WTC11 (cell line): ENCODE measurements at regions not wholly inside any gene's neighbourhood (a gene's known extent, or its start where the extent isn't known, plus 50 kb on each side); places are given as distances from the start of the nearest gene placed in this dataset.

Experiments
- ATAC-seq: fragments of 200-7000 bp; cut with Tn5 transposase; 2 replicates; pipeline ENCODE4 v1.10.0; 2021; ENCODE audit warnings: mild to moderate bottlenecking, moderate library complexity
- CTCF ChIA-PET: fragments of 300-600 bp; sonication (Branson Sonifier 250); formaldehyde crosslinking; loops from one replicate; lab custom pipeline; 2021; ENCODE audit warnings: antibody characterized with exemption; lab: Charles Lee
- POLR2A ChIA-PET: fragments of 350-600 bp; sonication (Branson Sonifier 250); formaldehyde crosslinking; loops from one replicate; lab custom pipeline; 2021; ENCODE audit warnings: antibody characterized with exemption; lab: Charles Lee
- DNase-seq: peaks from one replicate; pipeline ENCODE4 v3.0.0; 2021; ENCODE audit warnings: low spot score
- H3K27ac Mint-ChIP-seq: 2 replicates; pipeline ENCODE4 v1.8.0; 2021; ENCODE audit warnings: mixed read lengths
- H3K27me3 Mint-ChIP-seq: 2 replicates; pipeline ENCODE4 v1.8.0; 2021; ENCODE audit warnings: low read depth, mild to moderate bottlenecking, moderate library complexity, mixed read lengths
- H3K36me3 Mint-ChIP-seq: 2 replicates; pipeline ENCODE4 v1.8.0; 2021; ENCODE audit warnings: mixed read lengths
- H3K4me1 Mint-ChIP-seq: 2 replicates; pipeline ENCODE4 v1.8.0; 2022; ENCODE audit warnings: mixed read lengths
- H3K4me3 Mint-ChIP-seq: 2 replicates; pipeline ENCODE4 v1.8.0; 2021; ENCODE audit warnings: mild to moderate bottlenecking, moderate library complexity, mixed read lengths
- H3K9me3 Mint-ChIP-seq: 2 replicates; pipeline ENCODE4 v1.8.0; 2021; ENCODE audit warnings: mixed read lengths
- ATF3 ChIP-seq: sonication (generic); formaldehyde crosslinking; conservative IDR thresholded peaks from 2 replicates; pipeline ENCODE4 v1.8.1; 2022; ENCODE audit warnings: mild to moderate bottlenecking, missing genetic modification reagents
- ATF6 ChIP-seq: sonication (generic); formaldehyde crosslinking; IDR thresholded peaks from 2 replicates; pipeline ENCODE4 v1.8.1; 2023; ENCODE audit warnings: mild to moderate bottlenecking, missing genetic modification reagents
- CTCF ChIP-seq: fragments of 200-600 bp; IDR thresholded peaks from 2 replicates; pipeline ENCODE4 v1.8.0; 2022; ENCODE audit warnings: antibody characterized with exemption
- FOXJ3 ChIP-seq: sonication (generic); formaldehyde crosslinking; IDR thresholded peaks from 2 replicates; pipeline ENCODE4 v1.9.0; 2021; ENCODE audit warnings: missing genetic modification reagents, mild to moderate bottlenecking, borderline replicate concordance
- FOXK1 ChIP-seq: sonication (generic); formaldehyde crosslinking; IDR thresholded peaks from 2 replicates; pipeline ENCODE4 v1.8.0; 2022; ENCODE audit warnings: mild to moderate bottlenecking, moderate library complexity, missing genetic modification reagents
- GABPB1 ChIP-seq: sonication (generic); formaldehyde crosslinking; IDR thresholded peaks from 2 replicates; pipeline ENCODE4 v1.8.1; 2023; ENCODE audit warnings: mild to moderate bottlenecking, missing genetic modification reagents
- HMGXB4 ChIP-seq: sonication (generic); formaldehyde crosslinking; IDR thresholded peaks from 2 replicates; pipeline ENCODE4 v1.8.1; 2023; ENCODE audit warnings: mild to moderate bottlenecking, moderate library complexity, missing genetic modification reagents
- JUN ChIP-seq: sonication (generic); formaldehyde crosslinking; IDR thresholded peaks from 2 replicates; pipeline ENCODE4 v1.8.0; 2023; ENCODE audit warnings: mild to moderate bottlenecking, missing genetic modification reagents
- NFE2L1 ChIP-seq: sonication (generic); formaldehyde crosslinking; IDR thresholded peaks from 2 replicates; pipeline ENCODE4 v1.8.1; 2023; ENCODE audit warnings: missing genetic modification reagents
- RORB ChIP-seq: fragments of 250-450 bp; sonication (Bioruptor Pico); IDR thresholded peaks from 2 replicates; pipeline ENCODE4 v1.9.0; 2021; ENCODE audit warnings: mild to moderate bottlenecking
- SMAD4 ChIP-seq: sonication (generic); formaldehyde crosslinking; IDR thresholded peaks from 2 replicates; pipeline ENCODE4 v1.8.0; 2022; ENCODE audit warnings: mild to moderate bottlenecking, missing genetic modification reagents
- SOX15 ChIP-seq: fragments of 250-450 bp; sonication (Bioruptor Pico); IDR thresholded peaks from 2 replicates; pipeline ENCODE4 v1.9.0; 2021; ENCODE audit warnings: mild to moderate bottlenecking
- STAT6 ChIP-seq: sonication (generic); formaldehyde crosslinking; conservative IDR thresholded peaks from 2 replicates; pipeline ENCODE4 v1.8.1; 2023; ENCODE audit warnings: mild to moderate bottlenecking, low read depth, missing genetic modification reagents, moderate library complexity
- ZNF138 ChIP-seq: sonication (generic); formaldehyde crosslinking; conservative IDR thresholded peaks from 2 replicates; pipeline ENCODE4 v1.8.1; 2022; ENCODE audit warnings: mild to moderate bottlenecking, moderate library complexity, missing genetic modification reagents
- ZNF396 ChIP-seq: fragments of 250-450 bp; sonication (Bioruptor Pico); IDR thresholded peaks from 2 replicates; pipeline ENCODE4 v1.8.0; 2021; ENCODE audit warnings: mild to moderate bottlenecking, moderate library complexity, borderline replicate concordance
- ZNF416 ChIP-seq: fragments of 250-450 bp; sonication (Bioruptor Pico); IDR thresholded peaks from 2 replicates; pipeline ENCODE4 v1.9.0; 2021; ENCODE audit warnings: mild to moderate bottlenecking, inconsistent platforms
- ZNF532 ChIP-seq: fragments of 250-450 bp; sonication (Bioruptor Pico); IDR thresholded peaks from 2 replicates; pipeline ENCODE4 v1.9.0; 2021; ENCODE audit warnings: mild to moderate bottlenecking, borderline replicate concordance
- TF ChIP-seq, protein P1 (sequence below): sonication (generic); formaldehyde crosslinking; IDR thresholded peaks from 2 replicates; pipeline ENCODE4 v1.8.0; 2023; ENCODE audit warnings: missing genetic modification reagents
- TF ChIP-seq, protein P2 (sequence below): fragments of 250-450 bp; sonication (Bioruptor Pico); conservative IDR thresholded peaks from 2 replicates; pipeline ENCODE4 v1.9.0; 2021; ENCODE audit warnings: mild to moderate bottlenecking

GRCh38 chrY:14472421-14472820, 51.9 kb upstream of the NLGN4Y start (continued):
- TF ChIP-seq, protein P1, sequence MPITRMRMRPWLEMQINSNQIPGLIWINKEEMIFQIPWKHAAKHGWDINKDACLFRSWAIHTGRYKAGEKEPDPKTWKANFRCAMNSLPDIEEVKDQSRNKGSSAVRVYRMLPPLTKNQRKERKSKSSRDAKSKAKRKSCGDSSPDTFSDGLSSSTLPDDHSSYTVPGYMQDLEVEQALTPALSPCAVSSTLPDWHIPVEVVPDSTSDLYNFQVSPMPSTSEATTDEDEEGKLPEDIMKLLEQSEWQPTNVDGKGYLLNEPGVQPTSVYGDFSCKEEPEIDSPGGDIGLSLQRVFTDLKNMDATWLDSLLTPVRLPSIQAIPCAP (CRISPR knock-in tag): no peak
- no peak for TF ChIP-seq ZNF396
- TF ChIP-seq, protein P2, sequence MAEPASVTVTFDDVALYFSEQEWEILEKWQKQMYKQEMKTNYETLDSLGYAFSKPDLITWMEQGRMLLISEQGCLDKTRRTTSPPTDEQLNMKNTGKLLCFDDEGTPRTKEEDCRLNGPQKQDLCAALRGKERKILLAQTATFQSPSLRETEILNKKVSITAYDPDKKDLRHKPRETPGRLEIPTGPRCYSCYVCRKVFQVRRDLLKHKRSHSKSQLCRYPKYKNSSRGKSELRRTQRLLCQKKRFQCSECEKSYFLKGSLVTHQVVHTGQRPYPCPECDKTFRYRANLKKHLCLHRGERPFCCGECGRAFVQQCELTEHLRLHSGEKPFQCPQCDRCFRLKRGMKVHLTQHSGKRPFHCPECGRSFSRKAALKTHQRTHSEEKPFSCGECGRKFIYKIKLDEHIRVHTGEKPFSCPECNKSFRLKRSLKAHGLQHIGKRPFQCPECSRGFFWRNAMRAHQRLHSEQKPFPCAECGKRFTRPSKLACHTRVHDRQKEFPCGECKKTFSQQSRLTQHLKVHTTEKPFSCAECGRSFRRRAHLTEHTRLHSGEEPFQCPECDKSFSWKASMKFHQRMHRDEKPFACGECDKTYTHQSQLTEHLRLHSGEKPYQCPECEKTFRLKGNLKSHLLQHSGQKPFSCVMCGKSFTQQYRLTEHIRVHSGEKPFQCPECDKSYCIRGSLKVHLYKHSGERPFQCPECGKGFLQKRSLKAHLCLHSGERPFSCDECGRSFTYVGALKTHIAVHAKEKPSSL (CRISPR knock-in tag): no peak
- TF ChIP-seq NFE2L1: no peak
- no peak for TF ChIP-seq SOX15 (CRISPR knock-in tag)
- TF ChIP-seq FOXJ3 (CRISPR knock-in tag): no peak
- no peak for TF ChIP-seq RORB (CRISPR knock-in tag)
- TF ChIP-seq ATF6: no peak
- no peak for TF ChIP-seq CTCF
- no peak for TF ChIP-seq JUN (CRISPR knock-in tag)

- ChIA-PET CTCF (no interaction called here), POLR2A (no interaction called here)
- H3K36me3 Mint-ChIP-seq: peaks cover 15% of the 10 kb centered on the region
- peaks cover 24% of the 10 kb centered on the region for H3K9me3 Mint-ChIP-seq
- no peak overlapping the region for H3K4me3 Mint-ChIP-seq
- H3K27me3 Mint-ChIP-seq: no peaks in the 10 kb centered on the region; the same call in 1 of the 2 replicates
- DNase-seq: no peak
- peaks cover 9% of the 10 kb centered on the region for H3K4me1 Mint-ChIP-seq
- H3K27ac Mint-ChIP-seq: no peak overlapping the region
- ATAC-seq: no peak
- no peak for TF ChIP-seq HMGXB4 (CRISPR knock-in tag)
- no peak for TF ChIP-seq ZNF138
- no peak for TF ChIP-seq ATF3 (CRISPR knock-in tag)
- no peak for TF ChIP-seq ZNF532 (CRISPR knock-in tag)
- TF ChIP-seq ZNF416: no peak
- TF ChIP-seq FOXJ3 (CRISPR knock-in tag): no peak
- TF ChIP-seq GABPB1: no peak
- no peak for TF ChIP-seq STAT6 (CRISPR knock-in tag)
- TF ChIP-seq FOXK1: no peak
- no peak for TF ChIP-seq ATF6
- no peak for TF ChIP-seq SMAD4 (CRISPR knock-in tag)
- no peak for TF ChIP-seq SOX15 (CRISPR knock-in tag)
These were observed 51.0 kb upstream of the NLGN4Y start for GRCh38 chrY:14473320-14473719.
